WTC11 (cell line): ENCODE measurements at regions not wholly inside any gene's neighbourhood (a gene's known extent, or its start where the extent isn't known, plus 50 kb on each side); places are given as distances from the start of the nearest gene placed in this dataset.

ENCODE experiments used
- AFF4 ChIP-seq: sonication (generic); formaldehyde crosslinking; IDR thresholded peaks from 2 replicates; pipeline ENCODE4 v1.8.1; 2023; ENCODE audit warnings: mild to moderate bottlenecking, missing genetic modification reagents, borderline replicate concordance
- ATF3 ChIP-seq: sonication (generic); formaldehyde crosslinking; conservative IDR thresholded peaks from 2 replicates; pipeline ENCODE4 v1.8.1; 2022; ENCODE audit warnings: mild to moderate bottlenecking, missing genetic modification reagents
- CREB1 ChIP-seq: sonication (generic); formaldehyde crosslinking; IDR thresholded peaks from 2 replicates; pipeline ENCODE4 v1.8.0; 2023; ENCODE audit warnings: mild to moderate bottlenecking, missing genetic modification reagents
- CTCF ChIP-seq: fragments of 200-600 bp; IDR thresholded peaks from 2 replicates; pipeline ENCODE4 v1.8.0; 2022; ENCODE audit warnings: antibody characterized with exemption
- JUN ChIP-seq: sonication (generic); formaldehyde crosslinking; IDR thresholded peaks from 2 replicates; pipeline ENCODE4 v1.8.0; 2023; ENCODE audit warnings: mild to moderate bottlenecking, missing genetic modification reagents
- NR3C1 ChIP-seq: sonication (generic); formaldehyde crosslinking; conservative IDR thresholded peaks from 2 replicates; pipeline ENCODE4 v1.8.1; 2023; ENCODE audit warnings: low read depth, mild to moderate bottlenecking, missing genetic modification reagents
- PRDM15 ChIP-seq: sonication (generic); formaldehyde crosslinking; IDR thresholded peaks from 2 replicates; pipeline ENCODE4 v1.8.0; 2022; ENCODE audit warnings: missing genetic modification reagents
- SOX15 ChIP-seq: fragments of 250-450 bp; sonication (Bioruptor Pico); IDR thresholded peaks from 2 replicates; pipeline ENCODE4 v1.9.0; 2021; ENCODE audit warnings: mild to moderate bottlenecking
- TEAD4 ChIP-seq: sonication (generic); formaldehyde crosslinking; IDR thresholded peaks from 2 replicates; pipeline ENCODE4 v1.8.0; 2022; ENCODE audit warnings: mild to moderate bottlenecking, missing genetic modification reagents
- TP53 ChIP-seq: sonication (generic); formaldehyde crosslinking; IDR thresholded peaks from 2 replicates; pipeline ENCODE4 v1.8.1; 2023; ENCODE audit warnings: mild to moderate bottlenecking, missing genetic modification reagents
- USF1 ChIP-seq: sonication (generic); formaldehyde crosslinking; IDR thresholded peaks from 2 replicates; pipeline ENCODE4 v1.8.0; 2022; ENCODE audit warnings: mild to moderate bottlenecking, missing genetic modification reagents
- ZBTB43 ChIP-seq: sonication (generic); formaldehyde crosslinking; IDR thresholded peaks from 2 replicates; pipeline ENCODE4 v1.8.1; 2023; ENCODE audit warnings: mild to moderate bottlenecking, missing genetic modification reagents
- ZNF232 ChIP-seq: sonication (generic); formaldehyde crosslinking; IDR thresholded peaks from 2 replicates; pipeline ENCODE4 v1.8.0; 2022; ENCODE audit warnings: mild to moderate bottlenecking, missing genetic modification reagents

- TF ChIP-seq CTCF (no peak), NR3C1 (no peak), JUN (CRISPR knock-in tag) (no peak), SOX15 (CRISPR knock-in tag) (no peak), ZNF232 (CRISPR knock-in tag) (no peak), ATF3 (no peak), TEAD4 (CRISPR knock-in tag) (no peak), PRDM15 (no peak), TP53 (CRISPR knock-in tag) (no peak), CREB1 (CRISPR knock-in tag) (no peak), ZBTB43 (CRISPR knock-in tag) (no peak), AFF4 (no peak), USF1 (no peak)
These were observed 223.3 kb upstream of the VCX3A start for GRCh38 chrX:6758234-6758633.
